ENCODE measurements at regions not wholly inside any gene's neighbourhood (a gene's known extent, or its start where the extent isn't known, plus 50 kb on each side); places are given as distances from the start of the nearest gene placed in this dataset.

- Histone ChIP-seq H3K27ac (ENCODE audit: extremely low read depth, low read depth, low read length) (no peak overlapping the region), H3K4me3 (ENCODE audit: low read depth, low read length) (no peak overlapping the region), H3K36me3 (ENCODE audit: control insufficient read depth in 2 of 2, insufficient read depth in 1 of 2, low read length in 2 of 2) (no peaks in the 10 kb centered on the region), H3K9me3 (ENCODE audit: control insufficient read depth, insufficient read depth, low read depth, low read length) (no peaks in the 10 kb centered on the region), H3K4me1 (ENCODE audit: control insufficient read depth, insufficient read depth, low read length) (no peaks in the 10 kb centered on the region)
- ChIA-PET CTCF (interaction anchor here (0.7 kb wide), 1 partner anchor 20 kb away, joined by 3 read pairs; no protein-coding TSS in a partner anchor), POLR2A (no interaction called here)
- no peak for TF ChIP-seq ZNF830 (tag by site-specific recombination; IDR thresholded peaks at IDR 0.05; ENCODE audit: low read depth)
- TF ChIP-seq ZNF560 (tag by site-specific recombination; IDR thresholded peaks at IDR 0.05; ENCODE audit: borderline replicate concordance) = no peak
- TF ChIP-seq PRDM1 (tag by site-specific recombination; IDR thresholded peaks at IDR 0.05) = no peak
- no peak for TF ChIP-seq ZNF157 (tag by site-specific recombination; IDR thresholded peaks at IDR 0.05)
- no peak for TF ChIP-seq ZNF514 (tag by site-specific recombination; IDR thresholded peaks at IDR 0.05)
These were observed 117.8 kb downstream of the KCNJ12 start for GRCh38 chr17:21493993-21494392.

- CTCF ChIA-PET = interaction anchor here (1.9 kb wide), 1 partner anchor 16 kb away, joined by 8 read pairs; no protein-coding TSS in a partner anchor
- POLR2A ChIA-PET = no interaction called here
- Histone ChIP-seq H3K4me1 (ENCODE audit: control insufficient read depth, insufficient read depth, low read length) (no peaks in the 10 kb centered on the region), H3K27ac (ENCODE audit: extremely low read depth, low read depth, low read length) (no peak overlapping the region), H3K4me3 (ENCODE audit: low read depth, low read length) (no peak overlapping the region), H3K36me3 (ENCODE audit: control insufficient read depth in 2 of 2, insufficient read depth in 1 of 2, low read length in 2 of 2) (no peaks in the 10 kb centered on the region), H3K9me3 (ENCODE audit: control insufficient read depth, insufficient read depth, low read depth, low read length) (no peaks in the 10 kb centered on the region)
- TF ChIP-seq ZNF214 (tag by site-specific recombination; IDR thresholded peaks at IDR 0.05; ENCODE audit: borderline replicate concordance) = no peak
- no peak for TF ChIP-seq ZSCAN5A (tag by site-specific recombination; IDR thresholded peaks at IDR 0.05)
- TF ChIP-seq PRDM6 (tag by site-specific recombination; IDR thresholded peaks at IDR 0.05) = no peak
- no peak for TF ChIP-seq ZNF48 (tag by site-specific recombination; IDR thresholded peaks at IDR 0.05)
- no peak for TF ChIP-seq ZNF664 (tag by site-specific recombination; IDR thresholded peaks at IDR 0.05)
- TF ChIP-seq ZNF558 (tag by site-specific recombination; IDR thresholded peaks at IDR 0.05) = no peak
- no peak for TF ChIP-seq ZNF146 (tag by site-specific recombination; IDR thresholded peaks at IDR 0.05)
- TF ChIP-seq ZNF580 (tag by site-specific recombination; IDR thresholded peaks at IDR 0.05) = no peak
- no peak for TF ChIP-seq PRDM4 (tag by site-specific recombination; IDR thresholded peaks at IDR 0.05)
- no peak for TF ChIP-seq ZNF521 (tag by site-specific recombination; IDR thresholded peaks at IDR 0.05)
- no peak for TF ChIP-seq SP2 (tag by site-specific recombination; IDR thresholded peaks at IDR 0.05)
- no peak for TF ChIP-seq ZNF548 (tag by site-specific recombination; IDR thresholded peaks at IDR 0.05)
- no peak for TF ChIP-seq ZNF449 (tag by site-specific recombination; IDR thresholded peaks at IDR 0.05)
- no peak for TF ChIP-seq MYNN (tag by site-specific recombination; IDR thresholded peaks at IDR 0.05; ENCODE audit: borderline replicate concordance)
- no peak for TF ChIP-seq ZNF660 (tag by site-specific recombination; IDR thresholded peaks at IDR 0.05)
- no peak for TF ChIP-seq ZNF24 (tag by site-specific recombination; IDR thresholded peaks at IDR 0.05)
- TF ChIP-seq ZNF561 (tag by site-specific recombination; IDR thresholded peaks at IDR 0.05; ENCODE audit: borderline replicate concordance) = no peak
- no peak for TF ChIP-seq ZBTB44 (tag by site-specific recombination; IDR thresholded peaks at IDR 0.05)
- no peak for TF ChIP-seq YY1 (tag by site-specific recombination; IDR thresholded peaks at IDR 0.05)
- TF ChIP-seq ZNF266 (tag by site-specific recombination; IDR thresholded peaks at IDR 0.05; ENCODE audit: low read depth) = no peak
These were observed 119.1 kb downstream of the KCNJ12 start for GRCh38 chr17:21495281-21495680.

Measured in HEK293 (cell line).